PC-3 (cell line): ENCODE measurements at regions not wholly inside any gene's neighbourhood (a gene's known extent, or its start where the extent isn't known, plus 50 kb on each side); places are given as distances from the start of the nearest gene placed in this dataset.

ENCODE experiments used
- ATAC-seq: fragments of 200-7000 bp; cut with Tn5 transposase; 2 replicates; pipeline ENCODE4 v1.9.1; 2020; ENCODE audit warnings: mild to moderate bottlenecking, moderate library complexity
- BruUV-seq: library from RNA; stranded (reverse); fragments of 400-500 nt; replicated peaks from 2 replicates; lab custom pipeline; 2021; lab: Mats Ljungman, UMichigan
- CTCF ChIA-PET: fragments of 300-600 bp; sonication (Branson Sonifier 250); formaldehyde crosslinking; loops from one replicate; lab custom pipeline; 2022; ENCODE audit warnings: antibody characterized with exemption; lab: Charles Lee
- POLR2A ChIA-PET: fragments of 300-600 bp; sonication (Branson Sonifier 250); formaldehyde crosslinking; loops from one replicate; lab custom pipeline; 2022; ENCODE audit warnings: antibody characterized with exemption; ENCODE audit not compliant: unreplicated experiment; lab: Charles Lee
- DNase-seq: peaks from one replicate; pipeline ENCODE4 v3.0.0-alpha.2; 2015
- H2AFZ ChIP-seq: fragments of 300-600 bp; sonication (generic); 2 replicates; pipeline ENCODE4 v1.6.0; 2016; ENCODE audit warnings: antibody characterized with exemption, low read length
- H3F3A ChIP-seq: fragments of 300-600 bp; sonication (generic); one replicate; pipeline ENCODE4 v1.6.0; 2017; ENCODE audit warnings: antibody characterized with exemption, low read length, control low read depth, mild to moderate bottlenecking; ENCODE audit not compliant: unreplicated experiment
- H3K27ac ChIP-seq: fragments of 300-600 bp; sonication (generic); 2 replicates; pipeline ENCODE4 v1.5.1; 2016; ENCODE audit warnings: mild to moderate bottlenecking, low read length
- H3K27me3 ChIP-seq: fragments of 300-600 bp; sonication (generic); 2 replicates; pipeline ENCODE4 v1.6.1; 2016; ENCODE audit warnings: low read length, mixed read lengths
- H3K36me3 ChIP-seq: fragments of 300-600 bp; sonication (generic); 2 replicates; pipeline ENCODE4 v1.6.1; 2016; ENCODE audit warnings: low read depth, mixed run types, low read length, mixed read lengths
- H3K4me1 ChIP-seq: fragments of 300-600 bp; sonication (generic); 2 replicates; pipeline ENCODE4 v1.5.1; 2016; ENCODE audit warnings: low read length; ENCODE audit not compliant: insufficient read depth
- H3K4me2 ChIP-seq: fragments of 300-600 bp; sonication (generic); 2 replicates; pipeline ENCODE4 v1.6.0; 2016; ENCODE audit warnings: low read length
- H3K4me3 ChIP-seq: fragments of 300-600 bp; sonication (generic); 2 replicates; pipeline ENCODE4 v1.5.1; 2016; ENCODE audit warnings: mild to moderate bottlenecking, low read length, mixed read lengths
- H3K79me2 ChIP-seq: fragments of 300-600 bp; sonication (generic); 2 replicates; pipeline ENCODE4 v1.6.1; 2017; ENCODE audit warnings: low read length, mixed read lengths
- H3K9ac ChIP-seq: fragments of 300-600 bp; sonication (generic); 2 replicates; pipeline ENCODE4 v1.6.0; 2016; ENCODE audit warnings: mild to moderate bottlenecking, low read length
- H3K9me2 ChIP-seq: fragments of 300-600 bp; sonication (generic); replicated peaks from 2 replicates; pipeline ENCODE4 v1.6.1; 2016; ENCODE audit warnings: mixed run types, low read length, mixed read lengths
- H3K9me3 ChIP-seq: fragments of 300-600 bp; sonication (generic); 2 replicates; pipeline ENCODE4 v1.6.1; 2016; ENCODE audit warnings: low read length, mixed read lengths
- H4K20me1 ChIP-seq: fragments of 300-600 bp; sonication (generic); 2 replicates; pipeline ENCODE4 v1.6.1; 2016; ENCODE audit warnings: low read length, mixed read lengths
- CTCF ChIP-seq: fragments of 300-600 bp; sonication (generic); conservative IDR thresholded peaks from 2 replicates; pipeline ENCODE4 v1.5.1; 2017; ENCODE audit warnings: antibody characterized with exemption, low read depth, mild to moderate bottlenecking, low read length
- EZH2 ChIP-seq: fragments of 300-600 bp; sonication (generic); IDR thresholded peaks from one replicate; pipeline ENCODE4 v1.6.1; 2017; ENCODE audit warnings: antibody characterized with exemption, mild to moderate bottlenecking, low read length; ENCODE audit not compliant: unreplicated experiment
- EZH2phosphoT487 ChIP-seq: fragments of 300-600 bp; sonication (generic); IDR thresholded peaks from 2 replicates; pipeline ENCODE4 v1.6.1; 2018; ENCODE audit warnings: mild to moderate bottlenecking, antibody characterized with exemption, low read length, borderline replicate concordance
- intact Hi-C: fragments of 100-400 bp; cut with micrococcal nuclease; formaldehyde crosslinking; loops from 2 replicates; pipeline ENCODE4 v1.9.0; 2023

DNA sequence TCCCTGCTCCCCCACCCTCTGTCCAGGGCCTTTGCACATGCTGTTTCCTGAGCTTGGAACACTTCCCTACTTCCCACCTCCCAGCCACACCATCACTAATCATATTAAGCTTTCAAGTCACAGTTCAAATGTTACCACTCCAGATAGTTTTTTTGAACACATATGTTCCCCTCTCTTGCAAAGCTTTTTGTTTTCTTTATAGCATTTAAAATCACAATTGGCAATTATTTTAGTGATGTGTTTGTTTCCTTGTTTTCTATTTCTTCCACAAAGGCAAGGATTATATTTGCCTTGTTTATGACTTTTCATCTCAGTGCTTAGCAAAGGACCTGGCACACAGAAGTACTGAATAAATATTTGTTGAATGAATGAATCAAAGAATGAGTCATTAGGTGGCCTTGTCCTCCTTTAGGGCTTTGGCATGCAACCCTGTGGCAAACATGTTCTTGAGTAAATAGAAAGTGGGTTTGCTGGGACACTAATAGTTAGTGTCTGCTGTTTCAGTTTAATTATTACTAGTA lies 386.8 kb downstream of the FGF10 start:
- DNase-seq: peak; percentile 96
- Histone ChIP-seq H3K36me3 (no peaks in the 10 kb centered on the region), H3K79me2 (no peaks in the 10 kb centered on the region), H3K27me3 (no peaks in the 10 kb centered on the region), H2AFZ (no peak overlapping the region), H3K9me3 (no peaks in the 10 kb centered on the region), H3K9me2 (no peaks in the 10 kb centered on the region), H3K9ac (no peak overlapping the region), H3K4me3 (no peak overlapping the region), H3F3A (peaks cover 3% of the 10 kb centered on the region), H4K20me1 (no peaks in the 10 kb centered on the region), H3K4me1 (peaks cover 33% of the 10 kb centered on the region), H3K4me2 (peak overlapping the region; percentile 43), H3K27ac (peak overlapping the region; percentile 72)
- peak; percentile 90 for ATAC-seq
- no TSS peak for BruUV-seq
- intact Hi-C loops: no loop called here
- TF ChIP-seq EZH2: no peak
- ChIA-PET CTCF (no interaction called here), POLR2A (no interaction called here)

GRCh38 chr5:44001675-44002380 lies 387.4 kb downstream of the FGF10 start:
- ChIA-PET CTCF (no interaction called here), POLR2A (no interaction called here)
- intact Hi-C loops: no loop called here
- Histone ChIP-seq H3K9ac (no peak overlapping the region), H2AFZ (no peak overlapping the region), H3K9me3 (no peaks in the 10 kb centered on the region), H3K9me2 (no peaks in the 10 kb centered on the region), H3K4me1 (peaks cover 39% of the 10 kb centered on the region), H3K4me2 (peak overlapping the region; percentile 3), H4K20me1 (no peaks in the 10 kb centered on the region), H3F3A (peaks cover 3% of the 10 kb centered on the region), H3K4me3 (no peak overlapping the region), H3K36me3 (no peaks in the 10 kb centered on the region), H3K27ac (peak overlapping the region; percentile 72), H3K79me2 (no peaks in the 10 kb centered on the region), H3K27me3 (no peaks in the 10 kb centered on the region)
- BruUV-seq: no TSS peak
- peak; percentile 39 for DNase-seq
- TF ChIP-seq EZH2phosphoT487 (no peak), EZH2 (no peak), CTCF (no peak)
- ATAC-seq: peak; percentile 38

- POLR2A ChIA-PET: no interaction called here
- intact Hi-C loops: no loop called here
Observed at GRCh38 chr5:44001236-44001635, 388.0 kb downstream of the FGF10 start.

More at GRCh38 chr5:44001236-44001635, 388.0 kb downstream of the FGF10 start:
- no peaks in the 10 kb centered on the region for H3K36me3 ChIP-seq
- H3K4me1 ChIP-seq: peaks cover 39% of the 10 kb centered on the region
- ATAC-seq (no peak), DNase-seq (no peak)
- H3F3A ChIP-seq: peaks cover 3% of the 10 kb centered on the region
- CTCF ChIA-PET: no interaction called here
- no peaks in the 10 kb centered on the region for H3K9me2 ChIP-seq
- H3K79me2 ChIP-seq: no peaks in the 10 kb centered on the region
- TF ChIP-seq CTCF: no peak
- no peak for TF ChIP-seq EZH2phosphoT487
- TF ChIP-seq EZH2: no peak
- no TSS peak for BruUV-seq
- no peak overlapping the region for H3K4me2 ChIP-seq
- H3K4me3 ChIP-seq: no peak overlapping the region
- H3K9ac ChIP-seq: no peak overlapping the region
- H2AFZ ChIP-seq: no peak overlapping the region
- no peak overlapping the region for H3K27ac ChIP-seq
- H3K27me3 ChIP-seq: no peaks in the 10 kb centered on the region
- no peaks in the 10 kb centered on the region for H3K9me3 ChIP-seq
- H4K20me1 ChIP-seq: no peaks in the 10 kb centered on the region
